ENCODE measurements at regions not wholly inside any gene's neighbourhood (a gene's known extent, or its start where the extent isn't known, plus 50 kb on each side); places are given as distances from the start of the nearest gene placed in this dataset.
"Not testable (repeated sequence)": the region's sequence is repeated elsewhere in the genome, so short reads cannot be mapped to it uniquely, and the experiment has no call there.

- no peaks in the 10 kb centered on the region for H3K27me3 Mint-ChIP-seq
- intact Hi-C loops (cut with micrococcal nuclease) = no loop called here
- CTCF ChIA-PET = no interaction called here
- ATAC-seq (ENCODE audit: low read depth) (no peak), DNase-seq (no peak)
- POLR2A ChIA-PET = no interaction called here
- no peak overlapping the region for H3K27ac Mint-ChIP-seq
- H3K4me3 Mint-ChIP-seq = no peak overlapping the region
- no peak for TF ChIP-seq CTCF (IDR thresholded peaks at IDR 0.05)
- no peaks in the 10 kb centered on the region for H3K36me3 Mint-ChIP-seq (ENCODE audit: low read depth)
- H3K4me1 Mint-ChIP-seq = no peaks in the 10 kb centered on the region
- H3K9me3 Mint-ChIP-seq = peaks cover 13% of the 10 kb centered on the region
Measured at GRCh38 chr14:87380054-87380453, 612.9 kb downstream of the GALC start.

- ChIA-PET CTCF (no interaction called here), POLR2A (no interaction called here)
- H3K27ac Mint-ChIP-seq = no peak overlapping the region
- intact Hi-C loops (cut with micrococcal nuclease) = no loop called here
- ATAC-seq (ENCODE audit: low read depth) (no peak), DNase-seq (no peak)
- H3K27me3 Mint-ChIP-seq = no peaks in the 10 kb centered on the region
- H3K4me1 Mint-ChIP-seq = no peaks in the 10 kb centered on the region
- H3K9me3 Mint-ChIP-seq = peaks cover 5% of the 10 kb centered on the region
- no peaks in the 10 kb centered on the region for H3K36me3 Mint-ChIP-seq (ENCODE audit: low read depth)
- no peak overlapping the region for H3K4me3 Mint-ChIP-seq
- no peak for TF ChIP-seq CTCF (IDR thresholded peaks at IDR 0.05)
Measured at GRCh38 chr14:87368751-87369150, 624.2 kb downstream of the GALC start.

- DNase-seq; H3K27ac Mint-ChIP-seq; ATAC-seq (ENCODE audit: low read depth); CTCF ChIA-PET; intact Hi-C loops (cut with micrococcal nuclease); H3K36me3 Mint-ChIP-seq (ENCODE audit: low read depth); H3K27me3 Mint-ChIP-seq; H3K4me3 Mint-ChIP-seq; H3K4me1 Mint-ChIP-seq; POLR2A ChIA-PET: not testable (repeated sequence)
- H3K9me3 Mint-ChIP-seq = peaks cover 12% of the 10 kb centered on the region
Measured at GRCh38 chr14:87360246-87360645, 632.7 kb downstream of the GALC start.

- no peak for ATAC-seq (ENCODE audit: low read depth)
- POLR2A ChIA-PET = no interaction called here
- Mint-ChIP-seq H3K9me3 (peaks cover 9% of the 10 kb centered on the region), H3K4me1 (no peaks in the 10 kb centered on the region), H3K4me3 (no peak overlapping the region), H3K27me3 (no peaks in the 10 kb centered on the region), H3K27ac (no peak overlapping the region), H3K36me3 (ENCODE audit: low read depth) (no peaks in the 10 kb centered on the region)
- intact Hi-C loops (cut with micrococcal nuclease) = no loop called here
- TF ChIP-seq CTCF (IDR thresholded peaks at IDR 0.05) = no peak
- no peak for DNase-seq
- CTCF ChIA-PET = no interaction called here
Measured at GRCh38 chr14:87351007-87351406, 642.0 kb downstream of the GALC start.

GRCh38 chr14:87349921-87350320 lies 643.1 kb downstream of the GALC start:
- ATAC-seq (ENCODE audit: low read depth) (no peak), DNase-seq (no peak)
- ChIA-PET POLR2A (no interaction called here), CTCF (no interaction called here)
- no peaks in the 10 kb centered on the region for H3K27me3 Mint-ChIP-seq
- no peaks in the 10 kb centered on the region for H3K4me1 Mint-ChIP-seq
- no peak overlapping the region for H3K4me3 Mint-ChIP-seq
- H3K27ac Mint-ChIP-seq = no peak overlapping the region
- H3K36me3 Mint-ChIP-seq (ENCODE audit: low read depth) = no peaks in the 10 kb centered on the region
- intact Hi-C loops (cut with micrococcal nuclease) = no loop called here
- H3K9me3 Mint-ChIP-seq = peaks cover 9% of the 10 kb centered on the region
- no peak for TF ChIP-seq CTCF (IDR thresholded peaks at IDR 0.05)

- Mint-ChIP-seq H3K4me1 (no peaks in the 10 kb centered on the region), H3K36me3 (ENCODE audit: low read depth) (no peaks in the 10 kb centered on the region), H3K27me3 (no peaks in the 10 kb centered on the region), H3K9me3 (peaks cover 5% of the 10 kb centered on the region), H3K4me3 (no peak overlapping the region), H3K27ac (no peak overlapping the region)
- CTCF ChIA-PET = no interaction called here
- DNase-seq (no peak), ATAC-seq (ENCODE audit: low read depth) (no peak)
- intact Hi-C loops (cut with micrococcal nuclease) = no loop called here
- POLR2A ChIA-PET = no interaction called here
- TF ChIP-seq CTCF (IDR thresholded peaks at IDR 0.05) = no peak
Measured at GRCh38 chr14:87343652-87344051, 649.3 kb downstream of the GALC start.
